ENCODE measurements at regions not wholly inside any gene's neighbourhood (a gene's known extent, or its start where the extent isn't known, plus 50 kb on each side); places are given as distances from the start of the nearest gene placed in this dataset.
"Not testable (repeated sequence)": the region's sequence is repeated elsewhere in the genome, so short reads cannot be mapped to it uniquely, and the experiment has no call there.

GRCh38 chr18:6520901-6521300, 106.2 kb upstream of the L3MBTL4 start:
- no peak for TF ChIP-seq CTCF (IDR thresholded peaks at IDR 0.05; ENCODE audit: control insufficient read depth, extremely low read depth, insufficient read depth)
- DNase-seq (ENCODE audit: low read depth): no peak
- no peak overlapping the region for H3K4me3 ChIP-seq (ENCODE audit: low read depth, low read length)

GRCh38 chr18:6521803-6522418, 107.2 kb upstream of the L3MBTL4 start:
- H3K4me3 ChIP-seq (ENCODE audit: low read depth, low read length): no peak overlapping the region
- no peak for DNase-seq (ENCODE audit: low read depth)
- TF ChIP-seq CTCF (IDR thresholded peaks at IDR 0.05; ENCODE audit: control insufficient read depth, extremely low read depth, insufficient read depth): peak; percentile 68

GRCh38 chr18:6525604-6526003, 110.9 kb upstream of the L3MBTL4 start:
- no peak for DNase-seq (ENCODE audit: low read depth)
- TF ChIP-seq CTCF (IDR thresholded peaks at IDR 0.05; ENCODE audit: control insufficient read depth, extremely low read depth, insufficient read depth): no peak
- H3K4me3 ChIP-seq (ENCODE audit: low read depth, low read length): no peak overlapping the region

GRCh38 chr18:6537475-6537874, 122.8 kb upstream of the L3MBTL4 start:
- no peak for TF ChIP-seq CTCF (IDR thresholded peaks at IDR 0.05; ENCODE audit: control insufficient read depth, extremely low read depth, insufficient read depth)
- no peak overlapping the region for H3K4me3 ChIP-seq (ENCODE audit: low read depth, low read length)

GRCh38 chr18:6541131-6541679, 126.5 kb upstream of the L3MBTL4 start:
- DNase-seq (ENCODE audit: low read depth); H3K4me3 ChIP-seq (ENCODE audit: low read depth, low read length): not testable (repeated sequence)

More at GRCh38 chr18:6537475-6537874, 122.8 kb upstream of the L3MBTL4 start:
- DNase-seq (ENCODE audit: low read depth): no peak

GRCh38 chr18:6542296-6542695, 127.6 kb upstream of the L3MBTL4 start:
- H3K4me3 ChIP-seq (ENCODE audit: low read depth, low read length): no peak overlapping the region
- TF ChIP-seq CTCF (IDR thresholded peaks at IDR 0.05; ENCODE audit: control insufficient read depth, extremely low read depth, insufficient read depth): no peak
- no peak for DNase-seq (ENCODE audit: low read depth)

GRCh38 chr18:6543330-6543908, 128.7 kb upstream of the L3MBTL4 start:
- no peak for DNase-seq (ENCODE audit: low read depth)
- peak; percentile 51 for TF ChIP-seq CTCF (IDR thresholded peaks at IDR 0.05; ENCODE audit: control insufficient read depth, extremely low read depth, insufficient read depth)
- no peak overlapping the region for H3K4me3 ChIP-seq (ENCODE audit: low read depth, low read length)
